ENCODE measurements at regions not wholly inside any gene's neighbourhood (a gene's known extent, or its start where the extent isn't known, plus 50 kb on each side); places are given as distances from the start of the nearest gene placed in this dataset.

GRCh38 chr18:22552254-22552653 lies 134.5 kb upstream of the CTAGE1 start:
- TF ChIP-seq CTCF (IDR thresholded peaks at IDR 0.05; ENCODE audit: low read depth, low read length, poor library complexity, severe bottlenecking): no peak
- no peak for TF ChIP-seq EZH2phosphoT487 (IDR thresholded peaks at IDR 0.05; ENCODE audit: borderline replicate concordance, low read length)

Measured in DOHH2 (cell line).